Trophoblast cell (in vitro differentiated cells and primary cell): ENCODE measurements at regions not wholly inside any gene's neighbourhood (a gene's known extent, or its start where the extent isn't known, plus 50 kb on each side); places are given as distances from the start of the nearest gene placed in this dataset.

Experiments used
- DNase-seq, 2 donors: peaks; one replicate each; pipeline ENCODE4 v3.0.0-alpha.2; 2016
- H2AFZ ChIP-seq: 2 replicates; pipeline ENCODE4 v1.6.1; 2013; ENCODE audit warnings: low read length, moderate library complexity, mild to moderate bottlenecking; ENCODE audit not compliant: insufficient read depth, poor library complexity
- H2AK5ac ChIP-seq: 2 replicates; pipeline ENCODE4 v1.6.1; 2013; ENCODE audit warnings: mild to moderate bottlenecking, low read length
- H2BK120ac ChIP-seq: 2 replicates; pipeline ENCODE4 v1.6.1; 2013; ENCODE audit warnings: low read length, mild to moderate bottlenecking, moderate library complexity; ENCODE audit not compliant: insufficient read depth, poor library complexity
- H2BK12ac ChIP-seq: 2 replicates; pipeline ENCODE4 v1.6.1; 2013; ENCODE audit warnings: mild to moderate bottlenecking, low read length, moderate library complexity
- H2BK5ac ChIP-seq: 2 replicates; pipeline ENCODE4 v1.6.1; 2013; ENCODE audit warnings: low read length, low read depth, moderate library complexity, mild to moderate bottlenecking; ENCODE audit not compliant: poor library complexity
- H3K14ac ChIP-seq: 2 replicates; pipeline ENCODE4 v1.6.1; 2013; ENCODE audit warnings: mild to moderate bottlenecking, low read length
- H3K18ac ChIP-seq: 2 replicates; pipeline ENCODE4 v1.6.1; 2013; ENCODE audit warnings: mild to moderate bottlenecking, low read length
- H3K23ac ChIP-seq: 2 replicates; pipeline ENCODE4 v1.6.1; 2013; ENCODE audit warnings: low read length
- H3K27ac ChIP-seq: 2 replicates; pipeline ENCODE4 v1.5.1; 2013; ENCODE audit warnings: low read depth, mild to moderate bottlenecking, inconsistent platforms, low read length, moderate library complexity
- H3K27me3 ChIP-seq: 2 replicates; pipeline ENCODE4 v1.6.1; 2013; ENCODE audit warnings: inconsistent platforms, mild to moderate bottlenecking, low read length, moderate library complexity; ENCODE audit not compliant: insufficient read depth
- H3K36me3 ChIP-seq, 2 experiments: 1 replicate in 1 of 2; 2 replicates in 1 of 2; pipeline ENCODE4 v1.6.1; 2013; ENCODE audit warnings: low read length in 2 of 2, mild to moderate bottlenecking in 2 of 2, moderate library complexity in 1 of 2; ENCODE audit not compliant: insufficient read depth in 2 of 2, control insufficient read depth in 1 of 2
- H3K4ac ChIP-seq: 2 replicates; pipeline ENCODE4 v1.6.1; 2013; ENCODE audit warnings: low read depth, mild to moderate bottlenecking, low read length, moderate library complexity
- H3K4me1 ChIP-seq, 2 experiments: 1 replicate in 1 of 2; 2 replicates in 1 of 2; pipeline ENCODE4 v1.6.1; 2013; ENCODE audit warnings: low read length in 2 of 2, mild to moderate bottlenecking in 2 of 2, moderate library complexity in 1 of 2; ENCODE audit not compliant: insufficient read depth in 2 of 2, control insufficient read depth in 1 of 2
- H3K4me2 ChIP-seq: 2 replicates; pipeline ENCODE4 v1.6.1; 2013; ENCODE audit warnings: inconsistent platforms, mild to moderate bottlenecking, low read length, moderate library complexity
- H3K4me3 ChIP-seq: 2 replicates; pipeline ENCODE4 v1.5.1; 2013; ENCODE audit warnings: mild to moderate bottlenecking, low read depth, low read length, inconsistent platforms
- H3K79me1 ChIP-seq: one replicate; pipeline ENCODE4 v1.6.1; 2013; ENCODE audit warnings: low read length
- H3K79me2 ChIP-seq: 2 replicates; pipeline ENCODE4 v1.6.1; 2013; ENCODE audit warnings: low read length, mild to moderate bottlenecking; ENCODE audit not compliant: control insufficient read depth, insufficient read depth, poor library complexity
- H3K9ac ChIP-seq: 2 replicates; pipeline ENCODE4 v1.6.1; 2013; ENCODE audit warnings: mild to moderate bottlenecking, low read length
- H3K9me3 ChIP-seq: 2 replicates; pipeline ENCODE4 v1.6.1; 2013; ENCODE audit warnings: low read depth, mild to moderate bottlenecking, control low read depth, inconsistent platforms, low read length; ENCODE audit not compliant: insufficient read depth
- H4K12ac ChIP-seq: 2 replicates; pipeline ENCODE4 v1.6.1; 2013; ENCODE audit warnings: low read depth, mild to moderate bottlenecking, low read length, moderate library complexity
- H4K8ac ChIP-seq: 2 replicates; pipeline ENCODE4 v1.6.1; 2013; ENCODE audit warnings: low read depth, mild to moderate bottlenecking, low read length, moderate library complexity
- H4K91ac ChIP-seq: one replicate; pipeline ENCODE4 v1.6.1; 2013; ENCODE audit warnings: low read depth, mild to moderate bottlenecking, low read length, moderate library complexity
- WGBS: extraction: QIAGEN DNeasy Blood & Tissue Kit; methylation state at CpG from one replicate; pipeline ENCODE4 v1.1.7; 2013; ENCODE audit warnings: missing lambda C conversion rate; ENCODE audit not compliant: insufficient read length, insufficient coverage; ENCODE audit errors: extremely low coverage; 5-methylcytosine and 5-hydroxymethylcytosine counted together

DNA sequence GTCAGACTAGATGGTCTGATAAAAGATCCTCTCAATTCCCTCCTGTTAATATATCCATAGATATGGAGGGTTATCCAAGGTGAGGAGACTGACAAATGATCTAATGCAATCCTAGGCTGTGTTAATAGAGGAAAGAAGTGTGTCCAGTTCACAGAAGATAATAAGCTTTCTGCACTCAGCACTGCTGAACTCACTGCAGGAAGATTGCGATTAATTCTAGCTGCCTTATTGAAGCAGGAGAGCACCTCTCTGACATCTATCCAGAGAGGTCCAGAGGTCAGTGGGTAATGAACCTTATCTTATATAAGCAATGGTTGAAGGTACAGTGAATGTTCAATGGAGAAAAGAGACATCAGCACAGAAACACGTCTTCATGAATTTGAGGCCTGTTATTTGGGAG, 75.9 kb upstream of the SLC10A2 start:
- no peak overlapping the region for H3K14ac ChIP-seq
- DNase-seq: no peak
- H3K27ac ChIP-seq: no peak overlapping the region
- H3K4me1 ChIP-seq: no peaks in the 10 kb centered on the region
- H3K18ac ChIP-seq: no peak overlapping the region
- H3K79me1 ChIP-seq: no peaks in the 10 kb centered on the region
- WGBS: no CpG with 5 or more reads among the region's 2 CpGs
- H2AFZ ChIP-seq: no peak overlapping the region
- H3K27me3 ChIP-seq: no peaks in the 10 kb centered on the region
- no peak overlapping the region for H3K4me3 ChIP-seq
- H3K79me2 ChIP-seq: no peaks in the 10 kb centered on the region
- H4K8ac ChIP-seq: no peak overlapping the region
- no peak overlapping the region for H3K9ac ChIP-seq
- no peak overlapping the region for H3K23ac ChIP-seq
- no peak overlapping the region for H2AK5ac ChIP-seq
- no peaks in the 10 kb centered on the region for H3K9me3 ChIP-seq
- no peaks in the 10 kb centered on the region for H3K36me3 ChIP-seq
- no peak overlapping the region for H2BK12ac ChIP-seq
- no peak overlapping the region for H2BK5ac ChIP-seq
- H3K4me2 ChIP-seq: no peak overlapping the region
- H2BK120ac ChIP-seq: no peak overlapping the region
- H3K4ac ChIP-seq: no peak overlapping the region
- H4K91ac ChIP-seq: no peak overlapping the region
- no peak overlapping the region for H4K12ac ChIP-seq

- no peak overlapping the region for H3K4me2 ChIP-seq
- no peak overlapping the region for H3K9ac ChIP-seq
- no peak overlapping the region for H3K27ac ChIP-seq
- H3K14ac ChIP-seq: no peak overlapping the region
- no peaks in the 10 kb centered on the region for H3K4me1 ChIP-seq
- H2BK5ac ChIP-seq: no peak overlapping the region
- no peaks in the 10 kb centered on the region for H3K79me1 ChIP-seq
- H4K91ac ChIP-seq: no peak overlapping the region
- no peak overlapping the region for H2BK12ac ChIP-seq
- no peaks in the 10 kb centered on the region for H3K27me3 ChIP-seq
- no peaks in the 10 kb centered on the region for H3K36me3 ChIP-seq
- WGBS: no CpG with 5 or more reads among the region's 5 CpGs
- H2AK5ac ChIP-seq: no peak overlapping the region
- H2AFZ ChIP-seq: no peak overlapping the region
- DNase-seq: peak; percentile 13 to 41
- H4K12ac ChIP-seq: no peak overlapping the region
- no peak overlapping the region for H3K4me3 ChIP-seq
- H3K79me2 ChIP-seq: no peaks in the 10 kb centered on the region
- H4K8ac ChIP-seq: no peak overlapping the region
- H2BK120ac ChIP-seq: no peak overlapping the region
- H3K4ac ChIP-seq: no peak overlapping the region
- no peaks in the 10 kb centered on the region for H3K9me3 ChIP-seq
- H3K23ac ChIP-seq: no peak overlapping the region
- no peak overlapping the region for H3K18ac ChIP-seq
These were observed 73.9 kb upstream of the SLC10A2 start for GRCh38 chr13:103140001-103140671.

DNA sequence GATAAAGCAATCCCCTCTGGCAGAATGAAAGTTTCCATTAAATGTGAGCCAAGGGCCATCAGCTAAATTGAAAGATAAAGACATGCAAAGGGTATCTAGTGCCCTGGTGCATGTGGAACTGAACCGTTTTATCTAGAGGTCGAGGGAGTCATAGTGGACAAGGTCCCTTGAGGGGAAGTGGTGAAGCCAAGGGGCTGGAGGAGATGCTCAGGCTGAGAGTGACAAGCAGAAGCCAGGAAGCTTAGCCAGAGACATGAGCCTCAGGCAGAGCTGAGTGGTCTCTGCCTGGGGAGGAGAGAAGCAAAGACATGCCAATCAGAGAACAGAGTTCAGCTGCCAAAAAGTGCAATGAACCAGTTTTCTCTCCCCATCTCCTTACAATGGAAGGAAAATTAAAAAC, 68.1 kb upstream of the SLC10A2 start:
- WGBS: no CpG with 5 or more reads among the region's 2 CpGs

DNA sequence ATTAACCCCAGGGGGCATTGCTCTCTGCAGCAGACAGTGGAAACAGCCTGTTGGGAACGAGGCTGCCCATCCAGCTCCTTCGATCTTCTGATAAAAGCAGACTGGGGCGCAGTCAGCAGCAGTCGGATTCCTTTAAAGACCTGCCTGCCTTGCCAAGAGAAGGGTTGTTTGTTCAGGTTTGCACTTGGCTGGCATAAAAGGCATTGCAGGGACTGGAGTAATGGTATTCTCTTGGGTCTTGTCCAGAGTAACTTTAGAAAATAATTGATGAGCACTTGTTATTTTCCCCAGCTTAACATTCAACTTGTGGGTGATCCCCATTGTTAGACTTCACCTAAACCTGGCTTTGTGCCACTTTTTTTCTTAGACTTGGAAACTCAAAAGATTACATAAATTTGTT, 67.3 kb upstream of the SLC10A2 start:
- Histone ChIP-seq H2BK5ac (no peak overlapping the region), H3K4me1 (no peaks in the 10 kb centered on the region), H4K12ac (no peak overlapping the region), H3K14ac (no peak overlapping the region), H3K23ac (no peak overlapping the region), H3K9ac (no peak overlapping the region), H3K9me3 (no peaks in the 10 kb centered on the region), H4K8ac (no peak overlapping the region), H2AFZ (no peak overlapping the region), H3K27me3 (no peaks in the 10 kb centered on the region), H3K79me1 (no peaks in the 10 kb centered on the region), H3K18ac (no peak overlapping the region), H3K27ac (no peak overlapping the region), H4K91ac (no peak overlapping the region), H2BK12ac (no peak overlapping the region), H3K4me2 (no peak overlapping the region), H2BK120ac (no peak overlapping the region), H3K79me2 (no peaks in the 10 kb centered on the region), H3K4ac (no peak overlapping the region), H3K4me3 (no peak overlapping the region), H3K36me3 (no peaks in the 10 kb centered on the region), H2AK5ac (no peak overlapping the region)
- WGBS: no CpG with 5 or more reads among the region's 4 CpGs
- no peak for DNase-seq

More for the DNA sequence above, 68.1 kb upstream of the SLC10A2 start:
- Histone ChIP-seq H3K79me1 (no peaks in the 10 kb centered on the region), H2BK120ac (no peak overlapping the region), H3K4me2 (no peak overlapping the region), H3K14ac (no peak overlapping the region), H3K9ac (no peak overlapping the region), H3K23ac (no peak overlapping the region), H2AFZ (no peak overlapping the region), H4K8ac (no peak overlapping the region), H2AK5ac (no peak overlapping the region), H4K91ac (no peak overlapping the region), H3K27me3 (no peaks in the 10 kb centered on the region), H4K12ac (no peak overlapping the region), H3K4me3 (no peak overlapping the region), H3K18ac (no peak overlapping the region), H3K4ac (no peak overlapping the region), H3K79me2 (no peaks in the 10 kb centered on the region), H3K9me3 (no peaks in the 10 kb centered on the region), H3K27ac (no peak overlapping the region), H3K36me3 (no peaks in the 10 kb centered on the region), H3K4me1 (no peaks in the 10 kb centered on the region), H2BK5ac (no peak overlapping the region), H2BK12ac (no peak overlapping the region)
- no peak for DNase-seq
